Osteocyte (in vitro differentiated cells): ENCODE measurements at regions not wholly inside any gene's neighbourhood (a gene's known extent, or its start where the extent isn't known, plus 50 kb on each side); places are given as distances from the start of the nearest gene placed in this dataset.

Experiments used
- DNase-seq: peaks from one replicate; pipeline ENCODE4 v3.0.0; 2021; ENCODE audit warnings: mixed read lengths; ENCODE audit not compliant: unreplicated experiment; ENCODE audit errors: extremely low spot score
- H3K27ac Mint-ChIP-seq: one replicate; pipeline ENCODE4 v1.8.0; 2021; ENCODE audit warnings: mild to moderate bottlenecking, mixed read lengths; ENCODE audit not compliant: unreplicated experiment
- H3K27me3 Mint-ChIP-seq: one replicate; pipeline ENCODE4 v1.8.0; 2021; ENCODE audit warnings: mixed read lengths; ENCODE audit not compliant: unreplicated experiment
- H3K36me3 Mint-ChIP-seq: one replicate; pipeline ENCODE4 v1.8.0; 2021; ENCODE audit warnings: mixed read lengths; ENCODE audit not compliant: unreplicated experiment
- H3K4me1 Mint-ChIP-seq: one replicate; pipeline ENCODE4 v1.8.0; 2021; ENCODE audit warnings: mixed read lengths; ENCODE audit not compliant: unreplicated experiment
- H3K4me3 Mint-ChIP-seq: one replicate; pipeline ENCODE4 v1.8.0; 2021; ENCODE audit warnings: mild to moderate bottlenecking, moderate library complexity, mixed read lengths; ENCODE audit not compliant: unreplicated experiment
- H3K9me3 Mint-ChIP-seq: one replicate; pipeline ENCODE4 v1.8.0; 2021; ENCODE audit warnings: mixed read lengths; ENCODE audit not compliant: unreplicated experiment
- TF ChIP-seq, protein P1 (sequence below): fragments of 200-600 bp; sonication (generic); IDR thresholded peaks from 2 replicates; pipeline ENCODE4 v1.5.0; 2021; ENCODE audit warnings: antibody characterized with exemption, mild to moderate bottlenecking, moderate library complexity

DNA sequence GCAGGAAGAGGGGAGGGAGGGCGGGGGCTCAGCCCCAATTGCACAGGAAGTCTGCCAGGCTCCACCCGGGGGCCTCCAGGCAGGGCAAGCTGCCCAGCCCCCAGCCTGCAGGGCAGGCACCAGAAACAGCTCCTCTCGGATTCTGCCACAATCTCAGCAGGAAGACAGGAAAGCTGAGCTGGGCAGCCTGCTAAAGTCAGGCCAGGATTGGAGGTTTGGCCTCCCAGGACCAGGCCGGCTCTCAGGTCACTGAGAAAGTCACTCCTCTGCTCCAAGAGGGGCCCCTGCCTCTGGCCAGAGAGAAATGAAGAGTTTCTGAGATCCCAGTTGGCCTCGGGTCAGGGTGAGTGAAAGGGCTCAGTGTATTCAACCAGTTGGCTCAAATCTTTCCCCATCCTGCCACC, 54.6 kb upstream of the STXBP1 start:
- no peaks in the 10 kb centered on the region for H3K27me3 Mint-ChIP-seq
- H3K4me3 Mint-ChIP-seq, result peak overlapping the region; percentile 26
- peaks cover 11% of the 10 kb centered on the region for H3K36me3 Mint-ChIP-seq
- DNase-seq, result peak; percentile 90
- H3K9me3 Mint-ChIP-seq, result no peaks in the 10 kb centered on the region
- TF ChIP-seq, protein P1, sequence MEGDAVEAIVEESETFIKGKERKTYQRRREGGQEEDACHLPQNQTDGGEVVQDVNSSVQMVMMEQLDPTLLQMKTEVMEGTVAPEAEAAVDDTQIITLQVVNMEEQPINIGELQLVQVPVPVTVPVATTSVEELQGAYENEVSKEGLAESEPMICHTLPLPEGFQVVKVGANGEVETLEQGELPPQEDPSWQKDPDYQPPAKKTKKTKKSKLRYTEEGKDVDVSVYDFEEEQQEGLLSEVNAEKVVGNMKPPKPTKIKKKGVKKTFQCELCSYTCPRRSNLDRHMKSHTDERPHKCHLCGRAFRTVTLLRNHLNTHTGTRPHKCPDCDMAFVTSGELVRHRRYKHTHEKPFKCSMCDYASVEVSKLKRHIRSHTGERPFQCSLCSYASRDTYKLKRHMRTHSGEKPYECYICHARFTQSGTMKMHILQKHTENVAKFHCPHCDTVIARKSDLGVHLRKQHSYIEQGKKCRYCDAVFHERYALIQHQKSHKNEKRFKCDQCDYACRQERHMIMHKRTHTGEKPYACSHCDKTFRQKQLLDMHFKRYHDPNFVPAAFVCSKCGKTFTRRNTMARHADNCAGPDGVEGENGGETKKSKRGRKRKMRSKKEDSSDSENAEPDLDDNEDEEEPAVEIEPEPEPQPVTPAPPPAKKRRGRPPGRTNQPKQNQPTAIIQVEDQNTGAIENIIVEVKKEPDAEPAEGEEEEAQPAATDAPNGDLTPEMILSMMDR, result no peak
- peak overlapping the region; percentile 92 for H3K27ac Mint-ChIP-seq
- H3K4me1 Mint-ChIP-seq, result peaks cover 92% of the 10 kb centered on the region

DNA sequence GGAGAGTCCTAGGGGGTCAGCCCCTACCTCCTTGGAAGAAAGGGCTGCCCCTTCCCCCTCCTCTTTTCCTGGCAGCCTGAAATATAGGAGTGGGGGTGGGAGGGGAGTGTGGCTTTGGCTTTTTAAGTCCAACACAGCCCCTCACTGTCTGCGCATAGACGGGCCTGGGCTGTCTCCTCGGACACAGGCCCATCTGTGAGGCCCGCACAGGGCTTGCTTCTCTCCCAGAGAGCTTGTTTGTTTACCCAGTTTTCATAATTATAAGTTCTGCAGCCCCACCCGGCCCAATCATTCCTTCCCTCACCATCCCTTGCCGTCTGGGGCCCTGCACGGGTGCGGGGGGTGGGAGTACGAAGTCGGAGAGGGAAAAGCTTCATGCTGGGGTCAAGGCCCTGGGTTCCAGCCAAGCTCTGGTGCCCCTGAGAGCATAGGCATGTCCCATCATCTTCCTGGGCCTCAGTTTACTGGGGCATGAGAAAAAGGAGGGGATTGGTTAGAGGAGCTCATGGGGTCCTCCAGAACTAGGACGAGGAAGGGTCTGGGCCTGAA, 54.0 kb upstream of the STXBP1 start:
- H3K4me3 Mint-ChIP-seq, result peak overlapping the region; percentile 38
- H3K27ac Mint-ChIP-seq, result peak overlapping the region; percentile 92
- H3K36me3 Mint-ChIP-seq, result peaks cover 14% of the 10 kb centered on the region
- DNase-seq, result no peak
- peaks cover 95% of the 10 kb centered on the region for H3K4me1 Mint-ChIP-seq
- TF ChIP-seq, protein P1, result no peak
- H3K9me3 Mint-ChIP-seq, result no peaks in the 10 kb centered on the region
- no peaks in the 10 kb centered on the region for H3K27me3 Mint-ChIP-seq

DNA sequence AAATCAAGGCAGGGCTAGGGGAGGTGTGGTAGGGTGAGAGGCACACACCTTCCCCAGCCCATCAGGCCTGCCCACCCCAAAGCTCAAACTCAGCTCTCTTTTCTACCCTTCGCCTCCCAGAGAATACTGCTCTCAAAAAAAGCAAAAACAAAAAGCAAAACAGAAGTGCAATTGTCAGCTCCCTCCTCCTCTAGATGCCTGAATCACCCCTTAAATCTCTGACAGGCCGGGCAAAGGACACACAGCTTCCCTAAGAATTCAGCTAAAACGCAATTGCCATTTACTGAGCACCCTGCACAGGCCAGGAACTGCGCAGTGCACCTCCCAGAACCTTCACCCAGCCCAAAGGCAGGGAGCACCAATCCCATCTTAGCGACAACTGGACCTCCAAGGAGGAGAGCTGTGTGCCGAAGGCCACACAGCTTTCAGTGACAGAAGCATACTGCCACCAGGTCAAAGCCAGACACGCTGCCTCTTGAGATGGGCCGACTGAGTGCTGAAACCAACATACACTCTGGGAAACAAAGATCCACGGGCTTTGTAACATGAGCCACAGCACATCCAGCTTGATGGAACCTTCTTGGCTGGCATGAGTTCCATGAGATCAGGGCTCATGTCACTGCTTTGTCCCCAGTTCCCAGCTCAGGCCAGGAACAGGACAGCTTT, 53.4 kb upstream of the STXBP1 start:
- H3K27ac Mint-ChIP-seq, result peak overlapping the region; percentile 92
- DNase-seq, result no peak

DNA sequence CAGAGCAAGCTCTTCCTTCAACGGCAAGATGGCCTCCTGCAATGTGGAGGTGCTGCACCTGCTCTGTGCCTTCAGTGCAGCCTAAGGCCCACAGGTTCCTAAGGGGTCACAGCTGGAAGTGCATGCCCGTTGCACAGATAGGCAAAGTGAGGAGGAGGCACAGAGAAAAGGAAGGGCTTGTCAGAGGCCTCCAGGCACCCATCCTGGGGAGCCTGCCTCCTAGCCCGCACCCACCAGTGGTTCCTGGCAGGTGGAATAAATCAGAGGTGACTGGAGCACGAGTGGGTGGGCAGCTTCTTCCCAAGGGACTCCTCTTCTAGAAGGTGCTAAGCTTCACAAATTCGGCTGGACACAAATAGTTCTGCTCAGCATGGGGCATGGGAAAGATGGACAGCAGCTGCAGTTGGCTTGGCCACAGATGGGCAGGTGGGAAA, 52.8 kb upstream of the STXBP1 start:
- Mint-ChIP-seq H3K27me3 (no peaks in the 10 kb centered on the region), H3K4me1 (peaks cover 96% of the 10 kb centered on the region), H3K36me3 (peaks cover 19% of the 10 kb centered on the region), H3K27ac (peak overlapping the region; percentile 92), H3K4me3 (no peak overlapping the region), H3K9me3 (no peaks in the 10 kb centered on the region)
- no peak for DNase-seq
- TF ChIP-seq, protein P1, result no peak

More for the DNA sequence above, 53.4 kb upstream of the STXBP1 start:
- Mint-ChIP-seq H3K4me1 (peaks cover 97% of the 10 kb centered on the region), H3K9me3 (no peaks in the 10 kb centered on the region), H3K27me3 (no peaks in the 10 kb centered on the region), H3K36me3 (peaks cover 17% of the 10 kb centered on the region), H3K4me3 (peak overlapping the region; percentile 5)
- TF ChIP-seq, protein P1, result no peak

DNA sequence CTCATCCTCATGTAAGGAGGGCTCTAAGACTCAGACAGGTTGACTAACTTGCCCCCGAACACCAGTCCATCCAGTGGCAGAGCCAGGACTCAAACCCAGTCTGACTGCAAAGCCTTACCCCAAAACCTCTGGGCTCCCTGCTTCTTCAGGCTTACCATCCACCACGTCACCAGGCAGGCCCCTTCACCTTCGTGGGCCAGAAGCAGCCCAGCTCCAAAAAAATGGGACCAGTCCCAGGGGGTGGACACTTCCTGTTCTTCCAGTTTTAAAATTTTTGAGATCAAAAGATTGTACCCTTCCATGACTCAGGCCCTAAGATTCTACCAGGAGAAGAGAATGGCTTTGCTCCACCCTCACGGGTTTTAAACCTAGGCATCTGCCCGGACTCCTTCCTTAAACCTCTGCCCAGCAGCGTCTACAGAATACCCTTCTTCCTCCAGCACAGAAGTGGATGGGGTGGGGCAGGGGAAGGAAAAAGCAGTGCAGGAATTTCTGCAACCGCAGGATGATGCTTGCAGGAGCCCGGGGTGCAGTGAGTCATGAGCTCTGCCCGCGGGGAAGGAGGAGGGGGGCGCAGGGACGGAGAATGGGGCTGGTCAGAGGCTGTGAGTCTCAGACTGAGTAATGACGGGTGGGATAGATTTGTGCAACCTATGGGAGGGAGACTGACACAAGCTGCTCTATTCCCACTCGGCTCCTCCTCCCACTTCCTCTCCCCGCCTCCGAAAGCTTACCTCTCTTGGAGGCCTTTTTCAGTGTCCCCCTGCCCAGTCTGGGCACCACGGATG, 50.4 kb upstream of the STXBP1 start:
- TF ChIP-seq, protein P1, result no peak
- H3K4me1 Mint-ChIP-seq, result peaks cover 93% of the 10 kb centered on the region

More for the DNA sequence above, 50.4 kb upstream of the STXBP1 start:
- H3K9me3 Mint-ChIP-seq, result no peaks in the 10 kb centered on the region
- peak overlapping the region; percentile 98 for H3K27ac Mint-ChIP-seq
- peak; percentile 98 for DNase-seq
- H3K36me3 Mint-ChIP-seq, result peaks cover 19% of the 10 kb centered on the region
- H3K27me3 Mint-ChIP-seq, result no peaks in the 10 kb centered on the region
- H3K4me3 Mint-ChIP-seq, result peak overlapping the region; percentile 61
